Upper lobe of right lung (tissue), 1 donor: ENCODE measurements at regions not wholly inside any gene's neighbourhood (a gene's known extent, or its start where the extent isn't known, plus 50 kb on each side); places are given as distances from the start of the nearest gene placed in this dataset.

Experiments
- ATAC-seq: fragments of 200-7000 bp; cut with Tn5 transposase; one replicate; pipeline ENCODE4 v1.9.1; 2020; ENCODE audit warnings: mild to moderate bottlenecking, moderate library complexity
- DNase-seq: peaks from one replicate; pipeline ENCODE4 v3.0.0-alpha.2; 2020
- H3K27ac ChIP-seq: fragments of 200-600 bp; one replicate; pipeline ENCODE4 v1.8.0; 2022
- H3K27me3 ChIP-seq: fragments of 200-600 bp; one replicate; pipeline ENCODE4 v1.8.0; 2022; ENCODE audit warnings: mild to moderate bottlenecking
- H3K36me3 ChIP-seq: fragments of 200-600 bp; one replicate; pipeline ENCODE4 v1.8.0; 2022
- H3K4me1 ChIP-seq: fragments of 200-600 bp; one replicate; pipeline ENCODE4 v1.8.0; 2022
- H3K4me3 ChIP-seq: fragments of 200-600 bp; one replicate; pipeline ENCODE4 v1.8.0; 2022; ENCODE audit warnings: mild to moderate bottlenecking
- H3K9me3 ChIP-seq: fragments of 200-600 bp; one replicate; pipeline ENCODE4 v1.8.0; 2022
- intact Hi-C: fragments of 100-400 bp; cut with DNase I; formaldehyde crosslinking; loops from one replicate; pipeline ENCODE4 v1.11.0; 2022
- TF ChIP-seq, protein P1 (sequence below): fragments of 200-600 bp; IDR thresholded peaks from one replicate; pipeline ENCODE4 v1.8.0; 2022; ENCODE audit warnings: antibody characterized with exemption
- donor health status: DM: no; HTN: yes; CAD: no; lungs with severe emphysema.

DNA sequence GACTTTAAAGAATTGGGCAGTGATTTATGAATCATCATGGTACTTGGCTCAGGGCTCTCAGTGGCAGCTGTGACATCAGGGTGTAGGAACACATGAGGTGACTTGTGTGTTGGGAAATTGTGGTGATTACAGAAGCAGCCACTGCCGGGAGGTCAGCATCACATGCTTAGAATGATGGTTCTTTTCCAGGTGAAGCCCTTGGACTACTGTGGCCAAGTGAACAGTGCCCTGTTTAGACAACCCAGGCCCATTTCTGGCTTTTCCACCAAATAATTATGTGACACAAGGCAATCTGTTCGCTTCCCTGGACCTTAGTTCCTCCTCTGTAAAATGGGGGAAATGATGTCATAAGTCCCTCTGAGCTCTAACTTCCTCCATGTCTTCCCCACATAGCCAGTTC, 139.7 kb upstream of the ROPN1 start:
- Histone ChIP-seq H3K27ac (no peak overlapping the region), H3K36me3 (no peaks in the 10 kb centered on the region), H3K9me3 (no peaks in the 10 kb centered on the region), H3K27me3 (no peaks in the 10 kb centered on the region), H3K4me1 (peaks cover 7% of the 10 kb centered on the region), H3K4me3 (no peak overlapping the region)
- DNase-seq (no peak), ATAC-seq (no peak)
- intact Hi-C loops = no loop called here
- TF ChIP-seq, protein P1, sequence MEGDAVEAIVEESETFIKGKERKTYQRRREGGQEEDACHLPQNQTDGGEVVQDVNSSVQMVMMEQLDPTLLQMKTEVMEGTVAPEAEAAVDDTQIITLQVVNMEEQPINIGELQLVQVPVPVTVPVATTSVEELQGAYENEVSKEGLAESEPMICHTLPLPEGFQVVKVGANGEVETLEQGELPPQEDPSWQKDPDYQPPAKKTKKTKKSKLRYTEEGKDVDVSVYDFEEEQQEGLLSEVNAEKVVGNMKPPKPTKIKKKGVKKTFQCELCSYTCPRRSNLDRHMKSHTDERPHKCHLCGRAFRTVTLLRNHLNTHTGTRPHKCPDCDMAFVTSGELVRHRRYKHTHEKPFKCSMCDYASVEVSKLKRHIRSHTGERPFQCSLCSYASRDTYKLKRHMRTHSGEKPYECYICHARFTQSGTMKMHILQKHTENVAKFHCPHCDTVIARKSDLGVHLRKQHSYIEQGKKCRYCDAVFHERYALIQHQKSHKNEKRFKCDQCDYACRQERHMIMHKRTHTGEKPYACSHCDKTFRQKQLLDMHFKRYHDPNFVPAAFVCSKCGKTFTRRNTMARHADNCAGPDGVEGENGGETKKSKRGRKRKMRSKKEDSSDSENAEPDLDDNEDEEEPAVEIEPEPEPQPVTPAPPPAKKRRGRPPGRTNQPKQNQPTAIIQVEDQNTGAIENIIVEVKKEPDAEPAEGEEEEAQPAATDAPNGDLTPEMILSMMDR = no peak

DNA sequence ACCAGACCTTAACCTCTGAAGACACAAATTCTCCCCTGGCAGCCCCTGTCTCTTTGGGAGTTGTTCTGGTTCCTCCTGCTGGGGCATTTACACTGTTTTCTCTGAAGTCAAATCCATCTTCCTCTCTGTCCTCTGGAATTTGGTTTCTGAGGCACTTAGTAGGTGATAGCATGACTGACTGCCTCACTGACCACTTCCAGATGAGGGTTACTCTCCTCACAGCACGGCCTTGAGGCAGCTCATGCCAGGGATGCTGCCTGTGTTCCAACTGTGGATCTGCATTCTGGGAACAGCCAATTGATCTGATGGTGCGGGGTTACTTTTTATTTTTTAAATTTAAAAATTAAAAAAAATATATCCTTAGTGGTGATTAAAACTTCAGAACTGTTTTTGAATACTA, 140.9 kb upstream of the ROPN1 start:
- intact Hi-C loops = no loop called here
- H3K4me1 ChIP-seq = peaks cover 7% of the 10 kb centered on the region
- DNase-seq (no peak), ATAC-seq (no peak)
- H3K27ac ChIP-seq = no peak overlapping the region
- no peaks in the 10 kb centered on the region for H3K9me3 ChIP-seq
- no peak overlapping the region for H3K4me3 ChIP-seq
- TF ChIP-seq, protein P1 = no peak
- H3K36me3 ChIP-seq = no peaks in the 10 kb centered on the region
- no peaks in the 10 kb centered on the region for H3K27me3 ChIP-seq

DNA sequence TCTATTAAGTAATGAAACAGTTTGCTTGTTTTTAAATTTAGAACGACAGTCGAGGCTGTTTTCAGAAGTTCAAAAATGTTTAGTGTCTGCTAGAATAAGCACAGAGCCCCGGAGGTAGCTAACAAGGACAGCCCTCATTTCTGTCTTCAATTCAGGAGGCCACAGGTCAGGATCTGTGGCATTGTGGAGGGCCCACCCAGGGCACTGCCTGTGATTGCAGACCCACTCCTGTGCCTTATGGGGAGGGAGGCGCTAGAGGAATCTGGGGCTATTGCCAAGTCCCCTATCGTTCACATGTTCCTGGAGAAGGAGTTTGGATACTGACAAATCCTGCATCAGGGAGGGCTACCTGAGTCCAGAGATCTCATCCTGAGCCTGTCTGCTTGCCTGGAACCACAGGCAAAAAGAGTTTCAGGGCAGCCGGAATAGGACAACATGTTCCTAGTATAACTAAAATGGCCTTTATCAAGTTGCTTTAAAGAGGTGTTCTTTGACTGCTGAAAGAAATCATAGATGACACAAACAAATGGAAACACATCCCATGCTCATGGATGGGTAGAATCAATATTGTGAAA, 141.5 kb upstream of the ROPN1 start:
- TF ChIP-seq, protein P1 = no peak
- intact Hi-C loops = no loop called here
- Histone ChIP-seq H3K4me3 (no peak overlapping the region), H3K27me3 (no peaks in the 10 kb centered on the region), H3K9me3 (no peaks in the 10 kb centered on the region), H3K4me1 (peaks cover 7% of the 10 kb centered on the region), H3K27ac (no peak overlapping the region), H3K36me3 (no peaks in the 10 kb centered on the region)
- DNase-seq (no peak), ATAC-seq (no peak)

DNA sequence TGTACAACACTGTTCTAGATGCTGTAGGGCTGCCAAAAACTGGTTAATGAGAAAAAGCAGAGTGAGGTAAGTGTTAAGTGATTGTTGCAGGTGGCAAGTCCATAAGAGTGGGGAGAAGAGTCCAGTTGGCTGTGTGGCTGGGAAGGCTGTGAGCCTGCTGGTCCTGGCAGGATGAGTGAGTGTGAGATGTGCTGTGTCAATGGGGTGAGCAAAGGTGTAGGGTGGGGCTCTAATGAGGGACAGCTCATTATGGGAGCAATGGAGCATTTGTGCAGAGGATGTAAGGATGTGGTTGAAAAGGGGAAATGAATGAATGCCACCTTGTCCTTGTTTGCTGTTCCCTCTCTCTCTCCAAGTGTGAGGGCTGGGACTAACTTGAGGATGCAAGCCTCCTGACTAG, 145.3 kb upstream of the ROPN1 start:
- Histone ChIP-seq H3K4me3 (no peak overlapping the region), H3K9me3 (no peaks in the 10 kb centered on the region), H3K4me1 (peaks cover 6% of the 10 kb centered on the region), H3K27ac (no peak overlapping the region), H3K27me3 (no peaks in the 10 kb centered on the region), H3K36me3 (no peaks in the 10 kb centered on the region)
- ATAC-seq = no peak
- intact Hi-C loops = no loop called here
- no peak for DNase-seq
- TF ChIP-seq, protein P1 = no peak

DNA sequence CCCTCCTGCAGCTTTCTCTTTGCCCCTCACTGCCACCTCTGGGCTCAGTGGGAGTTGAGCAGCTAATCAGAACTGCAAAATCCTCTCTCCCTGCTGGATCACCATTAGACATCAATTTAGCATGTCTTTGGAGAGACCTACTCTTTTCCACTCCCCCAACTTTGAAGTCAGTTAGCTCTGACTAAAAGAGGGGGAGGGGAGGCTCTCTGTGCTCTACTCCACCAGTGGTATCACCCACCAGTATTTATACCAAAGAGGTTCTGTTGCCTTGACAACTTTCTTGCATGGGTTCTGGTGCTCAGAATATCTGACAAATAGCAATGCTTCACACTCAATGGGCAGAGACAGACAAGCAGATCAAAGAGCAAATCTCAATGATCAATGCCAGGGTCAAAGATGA, 146.2 kb upstream of the ROPN1 start:
- DNase-seq (no peak), ATAC-seq (no peak)
- intact Hi-C loops = no loop called here
- H3K36me3 ChIP-seq = no peaks in the 10 kb centered on the region
- H3K27me3 ChIP-seq = no peaks in the 10 kb centered on the region
- H3K4me3 ChIP-seq = no peak overlapping the region
- no peaks in the 10 kb centered on the region for H3K4me1 ChIP-seq
- TF ChIP-seq, protein P1 = no peak
- no peaks in the 10 kb centered on the region for H3K9me3 ChIP-seq
- H3K27ac ChIP-seq = no peak overlapping the region

DNA sequence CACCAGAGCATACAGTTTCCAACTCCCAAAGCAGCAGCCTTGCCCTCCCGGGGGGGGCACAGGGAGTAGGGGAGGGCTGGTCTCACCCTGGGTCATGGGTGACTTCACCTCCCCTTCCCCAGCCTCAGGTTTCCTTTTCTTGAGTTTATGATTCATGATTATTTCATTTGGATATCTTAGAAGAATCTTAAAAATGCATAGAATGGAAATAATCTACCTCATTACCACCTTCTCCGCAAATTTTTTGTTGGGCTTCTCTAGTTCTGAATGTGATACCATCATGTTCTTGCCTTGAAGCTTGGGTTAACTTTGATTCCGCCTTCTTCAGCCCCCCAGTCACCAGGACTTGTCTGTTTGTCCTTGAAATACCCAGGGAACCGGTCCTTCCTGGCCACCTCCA, 148.8 kb upstream of the ROPN1 start:
- no peaks in the 10 kb centered on the region for H3K27me3 ChIP-seq
- H3K4me1 ChIP-seq = no peaks in the 10 kb centered on the region
- intact Hi-C loops = no loop called here
- H3K27ac ChIP-seq = no peak overlapping the region
- no peaks in the 10 kb centered on the region for H3K36me3 ChIP-seq
- DNase-seq (no peak), ATAC-seq (no peak)
- TF ChIP-seq, protein P1 = no peak
- H3K4me3 ChIP-seq = no peak overlapping the region
- no peaks in the 10 kb centered on the region for H3K9me3 ChIP-seq
